GM12878 (cell line): ENCODE measurements at regions not wholly inside any gene's neighbourhood (a gene's known extent, or its start where the extent isn't known, plus 50 kb on each side); places are given as distances from the start of the nearest gene placed in this dataset.

ENCODE experiments used
- ATAC-seq: fragments of 200-7000 bp; cut with Tn5 transposase; 3 replicates; pipeline ENCODE4 v1.9.1; 2020; ENCODE audit warnings: mild to moderate bottlenecking, moderate library complexity
- BruUV-seq: library from RNA; stranded (reverse); fragments of 400-500 nt; replicated peaks from 2 replicates; lab custom pipeline; 2021; lab: Mats Ljungman, UMichigan
- CTCF ChIA-PET: fragments of 300-600 bp; sonication (Branson Sonifier 250); formaldehyde crosslinking; extraction: SDS; loops from one replicate; lab custom pipeline; 2021; ENCODE audit warnings: inconsistent platforms; lab: Yijun Ruan, JAX
- POLR2A ChIA-PET: fragments of 350-600 bp; formaldehyde crosslinking; extraction: SDS; loops from one replicate; lab custom pipeline; 2021; ENCODE audit warnings: inconsistent platforms; lab: Charles Lee
- RAD21 ChIA-PET: fragments of 300-600 bp; sonication (Branson Sonifier 250); formaldehyde crosslinking; loops from one replicate; lab custom pipeline; 2023; ENCODE audit warnings: antibody characterized with exemption; ENCODE audit not compliant: unreplicated experiment; lab: Charles Lee
- SMC1A ChIA-PET: fragments of 300-600 bp; sonication (Branson Sonifier 250); formaldehyde crosslinking; loops from one replicate; lab custom pipeline; 2023; ENCODE audit not compliant: unreplicated experiment, uncharacterized antibody; lab: Charles Lee
- DNase-seq: peaks from one replicate; pipeline ENCODE4 v3.0.0-alpha.2; 2011; ENCODE audit warnings: low read depth, low spot score
- FAIRE-seq: peaks from 3 replicates; lab custom pipeline; 2011; peaks lifted over from hg19 to GRCh38; lab: Jason Lieb, UNC
- H2AFZ ChIP-seq: 2 replicates; pipeline ENCODE4 v1.6.0; 2011; ENCODE audit warnings: low read depth, low read length, control low read depth; ENCODE audit not compliant: control insufficient read depth
- H3K27ac ChIP-seq: 2 replicates; pipeline ENCODE4 v1.5.1; 2011; ENCODE audit warnings: control low read depth; ENCODE audit not compliant: control insufficient read depth, insufficient read depth
- H3K27me3 ChIP-seq, 2 experiments: replicated peaks in 1 of 2; 2 replicates each; pipeline versions ENCODE4 v1.6.0 to v1.6.1; 2011; ENCODE audit warnings: low read length in 1 of 2; ENCODE audit not compliant: control insufficient read depth in 2 of 2, insufficient read depth in 2 of 2
- H3K36me3 ChIP-seq, 2 experiments: 2 replicates each; pipeline ENCODE4 v1.5.1; 2011; ENCODE audit warnings: low read length in 1 of 2; ENCODE audit not compliant: control insufficient read depth in 2 of 2, insufficient read depth in 2 of 2
- H3K4me1 ChIP-seq: 2 replicates; pipeline ENCODE4 v1.6.1; 2011; ENCODE audit warnings: mild to moderate bottlenecking, low read length, moderate library complexity, mixed read lengths; ENCODE audit not compliant: control insufficient read depth, insufficient read depth
- H3K4me2 ChIP-seq: 2 replicates; pipeline ENCODE4 v1.6.0; 2011; ENCODE audit warnings: control low read depth; ENCODE audit not compliant: control insufficient read depth, insufficient read depth
- H3K4me3 ChIP-seq: fragments of 200-600 bp; sonication (generic); 2 replicates; pipeline ENCODE4 v1.5.1; 2016
- H3K79me2 ChIP-seq: 2 replicates; pipeline ENCODE4 v1.6.0; 2011; ENCODE audit warnings: low read length; ENCODE audit not compliant: control insufficient read depth, insufficient read depth
- H3K9ac ChIP-seq: 2 replicates; pipeline ENCODE4 v1.8.0; 2011; ENCODE audit warnings: low read length, control low read depth, mixed read lengths; ENCODE audit not compliant: control insufficient read depth, insufficient read depth
- H3K9me3 ChIP-seq: replicated peaks from 3 replicates; pipeline ENCODE4 v1.5.1; 2011; ENCODE audit warnings: mild to moderate bottlenecking, low read length; ENCODE audit not compliant: control insufficient read depth, insufficient read depth
- H4K20me1 ChIP-seq: 2 replicates; pipeline ENCODE4 v1.6.0; 2011; ENCODE audit not compliant: control insufficient read depth, insufficient read depth
- BCL11A ChIP-seq: IDR thresholded peaks from 2 replicates; pipeline ENCODE4 v1.6.1; 2011; ENCODE audit warnings: low read depth, low read length
- EED ChIP-seq: sonication (generic); IDR thresholded peaks from 2 replicates; pipeline ENCODE4 v1.6.1; 2016; ENCODE audit warnings: antibody characterized with exemption, low read depth
- FOXM1 ChIP-seq: IDR thresholded peaks from 2 replicates; pipeline ENCODE4 v1.6.1; 2012; ENCODE audit warnings: low read depth, mild to moderate bottlenecking, inconsistent platforms, low read length, moderate library complexity
- NFIC ChIP-seq: IDR thresholded peaks from 2 replicates; pipeline ENCODE4 v1.6.1; 2012; ENCODE audit warnings: low read depth, mild to moderate bottlenecking, inconsistent platforms, low read length, moderate library complexity
- NR2C1 ChIP-seq: fragments of 450-650 bp; IDR thresholded peaks from 2 replicates; pipeline ENCODE4 v1.6.1; 2017; ENCODE audit warnings: antibody characterized with exemption, mild to moderate bottlenecking, moderate library complexity
- RFX5 ChIP-seq: IDR thresholded peaks from 2 replicates; pipeline ENCODE4 v1.6.1; 2011; ENCODE audit warnings: low read depth, low read length, improper control_type of control experiment
- SREBF1 ChIP-seq: IDR thresholded peaks from 2 replicates; pipeline ENCODE4 v1.6.1; 2012; ENCODE audit warnings: mild to moderate bottlenecking, low read length
- ZBED1 ChIP-seq: IDR thresholded peaks from 2 replicates; pipeline ENCODE4 v1.6.1; 2016; ENCODE audit warnings: borderline replicate concordance
- ZNF384 ChIP-seq: IDR thresholded peaks from 2 replicates; pipeline ENCODE4 v1.6.1; 2012; ENCODE audit warnings: low read depth, mild to moderate bottlenecking, low read length, improper control_type of control experiment, borderline replicate concordance
- WGBS: methylation state at CpG from one replicate; pipeline ENCODE4 v1.1.6; 2016; ENCODE audit warnings: low lambda C conversion rate; ENCODE audit not compliant: insufficient replicate concordance, insufficient coverage; ENCODE audit errors: missing lambda C conversion rate; 5-methylcytosine and 5-hydroxymethylcytosine counted together
- in situ Hi-C: fragments of 300-500 bp; cut with MboI; formaldehyde crosslinking; loops from 9 replicates; pipeline ENCODE4 v1.14.3; 2018; ENCODE audit warnings: mixed read lengths
- intact Hi-C: fragments of 100-400 bp; cut with micrococcal nuclease; formaldehyde crosslinking; loops from one replicate; pipeline ENCODE4 v1.14.2; 2022; ENCODE audit not compliant: unreplicated experiment
- TF ChIP-seq, protein P1 (sequence below): fragments of 450-650 bp; conservative IDR thresholded peaks from 2 replicates; pipeline ENCODE4 v1.6.1; 2017; ENCODE audit warnings: mild to moderate bottlenecking, moderate library complexity
- TF ChIP-seq, protein P2 (sequence below): IDR thresholded peaks from 2 replicates; pipeline ENCODE4 v1.6.1; 2012; ENCODE audit warnings: improper control_type of control experiment, low read depth, low read length; ENCODE audit not compliant: insufficient replicate concordance
- TF ChIP-seq, protein P3 (sequence below): IDR thresholded peaks from 2 replicates; pipeline ENCODE4 v1.6.1; 2012; ENCODE audit warnings: low read depth, low read length, improper control_type of control experiment

DNA sequence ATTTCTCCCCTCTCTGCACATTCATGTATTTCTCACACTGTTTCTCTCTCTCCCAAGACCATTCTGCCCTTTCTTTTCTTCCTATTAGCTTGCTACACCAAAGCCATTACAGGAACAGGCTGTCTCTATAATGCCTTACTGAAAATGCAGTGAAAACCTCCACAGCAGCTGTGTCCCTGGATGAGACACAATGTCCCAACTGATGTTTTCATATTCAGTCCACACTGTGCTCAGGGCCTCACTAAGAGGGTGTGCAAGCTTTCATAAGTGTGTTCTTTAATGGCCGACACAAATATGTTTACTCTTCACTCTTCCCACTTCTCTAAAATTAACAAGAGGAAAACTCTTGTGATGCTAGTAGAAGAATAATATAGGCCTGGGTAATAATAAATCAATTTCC lies 163.4 kb downstream of the KCTD12 start:
- Histone ChIP-seq H3K4me2 (no peak overlapping the region), H3K27ac (no peak overlapping the region), H4K20me1 (no peaks in the 10 kb centered on the region), H3K9ac (no peak overlapping the region), H3K79me2 (no peaks in the 10 kb centered on the region), H2AFZ (no peak overlapping the region), H3K4me3 (no peak overlapping the region), H3K9me3 (no peaks in the 10 kb centered on the region), H3K4me1 (no peaks in the 10 kb centered on the region), H3K27me3 (no peaks in the 10 kb centered on the region), H3K36me3 (no peaks in the 10 kb centered on the region)
- ChIA-PET CTCF (interaction anchor here (0.6 kb wide), 1 partner anchor 181 kb away, joined by 3 read pairs; no protein-coding TSS in a partner anchor), RAD21 (interaction anchor here (0.5 kb wide), 1 partner anchor 50 kb away, joined by 3 read pairs; no protein-coding TSS in a partner anchor), POLR2A (interaction anchor here (0.6 kb wide), 1 partner anchor 972 kb away, joined by 3 read pairs; no protein-coding TSS in a partner anchor), SMC1A (no interaction called here)
- DNase-seq (no peak), FAIRE-seq (no peak), ATAC-seq (no peak)
- 95% methylated on average over 1 of the region's 1 CpG for whole genome bisulfite sequencing
- TF ChIP-seq SREBF1 (no peak), RFX5 (no peak), NR2C1 (no peak), NFIC (no peak)
- TF ChIP-seq, protein P1, sequence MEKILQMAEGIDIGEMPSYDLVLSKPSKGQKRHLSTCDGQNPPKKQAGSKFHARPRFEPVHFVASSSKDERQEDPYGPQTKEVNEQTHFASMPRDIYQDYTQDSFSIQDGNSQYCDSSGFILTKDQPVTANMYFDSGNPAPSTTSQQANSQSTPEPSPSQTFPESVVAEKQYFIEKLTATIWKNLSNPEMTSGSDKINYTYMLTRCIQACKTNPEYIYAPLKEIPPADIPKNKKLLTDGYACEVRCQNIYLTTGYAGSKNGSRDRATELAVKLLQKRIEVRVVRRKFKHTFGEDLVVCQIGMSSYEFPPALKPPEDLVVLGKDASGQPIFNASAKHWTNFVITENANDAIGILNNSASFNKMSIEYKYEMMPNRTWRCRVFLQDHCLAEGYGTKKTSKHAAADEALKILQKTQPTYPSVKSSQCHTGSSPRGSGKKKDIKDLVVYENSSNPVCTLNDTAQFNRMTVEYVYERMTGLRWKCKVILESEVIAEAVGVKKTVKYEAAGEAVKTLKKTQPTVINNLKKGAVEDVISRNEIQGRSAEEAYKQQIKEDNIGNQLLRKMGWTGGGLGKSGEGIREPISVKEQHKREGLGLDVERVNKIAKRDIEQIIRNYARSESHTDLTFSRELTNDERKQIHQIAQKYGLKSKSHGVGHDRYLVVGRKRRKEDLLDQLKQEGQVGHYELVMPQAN: no peak
- intact Hi-C loops: no loop called here
- no TSS peak for BruUV-seq
- in situ Hi-C loops: no loop called here

DNA sequence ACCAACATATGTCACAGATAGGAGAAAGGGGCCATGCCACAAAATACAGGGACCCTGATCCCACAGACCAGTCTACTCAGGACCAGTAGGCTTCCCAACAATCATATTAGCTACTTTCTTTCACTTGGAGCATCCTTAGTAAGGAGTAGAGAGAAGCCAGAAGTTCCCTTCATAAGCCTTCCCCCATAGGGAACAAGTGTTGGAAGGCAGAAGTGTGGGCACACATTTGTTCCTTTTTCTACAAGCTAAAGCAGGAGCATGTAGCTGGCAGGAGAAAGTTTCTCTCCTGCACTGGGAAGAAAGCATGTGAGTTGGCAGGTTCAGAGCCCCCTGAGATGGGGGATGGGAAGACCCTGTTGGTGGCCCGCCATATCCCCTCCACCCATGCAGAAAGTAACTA lies 165.4 kb downstream of the KCTD12 start:
- WGBS: 81% methylated on average over 1 of the region's 1 CpG
- Histone ChIP-seq H3K9ac (no peak overlapping the region), H3K4me1 (no peaks in the 10 kb centered on the region), H2AFZ (no peak overlapping the region), H3K4me2 (no peak overlapping the region), H4K20me1 (no peaks in the 10 kb centered on the region), H3K4me3 (no peak overlapping the region), H3K27me3 (no peaks in the 10 kb centered on the region), H3K36me3 (no peaks in the 10 kb centered on the region), H3K9me3 (no peaks in the 10 kb centered on the region), H3K79me2 (no peaks in the 10 kb centered on the region), H3K27ac (no peak overlapping the region)
- CTCF ChIA-PET: no interaction called here
- intact Hi-C loops (no loop called here), in situ Hi-C loops (no loop called here)
- BruUV-seq: no TSS peak
- RAD21 ChIA-PET: no interaction called here
- ATAC-seq (no peak), FAIRE-seq (no peak), DNase-seq (no peak)
- SMC1A ChIA-PET: no interaction called here
- POLR2A ChIA-PET: no interaction called here
- TF ChIP-seq, protein P2, sequence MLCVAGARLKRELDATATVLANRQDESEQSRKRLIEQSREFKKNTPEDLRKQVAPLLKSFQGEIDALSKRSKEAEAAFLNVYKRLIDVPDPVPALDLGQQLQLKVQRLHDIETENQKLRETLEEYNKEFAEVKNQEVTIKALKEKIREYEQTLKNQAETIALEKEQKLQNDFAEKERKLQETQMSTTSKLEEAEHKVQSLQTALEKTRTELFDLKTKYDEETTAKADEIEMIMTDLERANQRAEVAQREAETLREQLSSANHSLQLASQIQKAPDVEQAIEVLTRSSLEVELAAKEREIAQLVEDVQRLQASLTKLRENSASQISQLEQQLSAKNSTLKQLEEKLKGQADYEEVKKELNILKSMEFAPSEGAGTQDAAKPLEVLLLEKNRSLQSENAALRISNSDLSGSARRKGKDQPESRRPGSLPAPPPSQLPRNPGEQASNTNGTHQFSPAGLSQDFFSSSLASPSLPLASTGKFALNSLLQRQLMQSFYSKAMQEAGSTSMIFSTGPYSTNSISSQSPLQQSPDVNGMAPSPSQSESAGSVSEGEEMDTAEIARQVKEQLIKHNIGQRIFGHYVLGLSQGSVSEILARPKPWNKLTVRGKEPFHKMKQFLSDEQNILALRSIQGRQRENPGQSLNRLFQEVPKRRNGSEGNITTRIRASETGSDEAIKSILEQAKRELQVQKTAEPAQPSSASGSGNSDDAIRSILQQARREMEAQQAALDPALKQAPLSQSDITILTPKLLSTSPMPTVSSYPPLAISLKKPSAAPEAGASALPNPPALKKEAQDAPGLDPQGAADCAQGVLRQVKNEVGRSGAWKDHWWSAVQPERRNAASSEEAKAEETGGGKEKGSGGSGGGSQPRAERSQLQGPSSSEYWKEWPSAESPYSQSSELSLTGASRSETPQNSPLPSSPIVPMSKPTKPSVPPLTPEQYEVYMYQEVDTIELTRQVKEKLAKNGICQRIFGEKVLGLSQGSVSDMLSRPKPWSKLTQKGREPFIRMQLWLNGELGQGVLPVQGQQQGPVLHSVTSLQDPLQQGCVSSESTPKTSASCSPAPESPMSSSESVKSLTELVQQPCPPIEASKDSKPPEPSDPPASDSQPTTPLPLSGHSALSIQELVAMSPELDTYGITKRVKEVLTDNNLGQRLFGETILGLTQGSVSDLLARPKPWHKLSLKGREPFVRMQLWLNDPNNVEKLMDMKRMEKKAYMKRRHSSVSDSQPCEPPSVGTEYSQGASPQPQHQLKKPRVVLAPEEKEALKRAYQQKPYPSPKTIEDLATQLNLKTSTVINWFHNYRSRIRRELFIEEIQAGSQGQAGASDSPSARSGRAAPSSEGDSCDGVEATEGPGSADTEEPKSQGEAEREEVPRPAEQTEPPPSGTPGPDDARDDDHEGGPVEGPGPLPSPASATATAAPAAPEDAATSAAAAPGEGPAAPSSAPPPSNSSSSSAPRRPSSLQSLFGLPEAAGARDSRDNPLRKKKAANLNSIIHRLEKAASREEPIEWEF: no peak
- TF ChIP-seq, protein P3, sequence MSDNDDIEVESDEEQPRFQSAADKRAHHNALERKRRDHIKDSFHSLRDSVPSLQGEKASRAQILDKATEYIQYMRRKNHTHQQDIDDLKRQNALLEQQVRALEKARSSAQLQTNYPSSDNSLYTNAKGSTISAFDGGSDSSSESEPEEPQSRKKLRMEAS: no peak
- TF ChIP-seq BCL11A (no peak), EED (no peak), ZNF384 (no peak), ZBED1 (no peak), FOXM1 (no peak)
